GM12864 (cell line): ENCODE measurements at regions not wholly inside any gene's neighbourhood (a gene's known extent, or its start where the extent isn't known, plus 50 kb on each side); places are given as distances from the start of the nearest gene placed in this dataset.

Experiments
- DNase-seq: peaks from one replicate; pipeline ENCODE4 v3.0.0-alpha.2; 2011; ENCODE audit warnings: low read depth
- H3K4me3 ChIP-seq: 2 replicates; pipeline ENCODE4 v1.5.1; 2011; ENCODE audit warnings: mild to moderate bottlenecking, low read depth, low read length, control low read depth
- TF ChIP-seq, protein P1 (sequence below): IDR thresholded peaks from 2 replicates; pipeline ENCODE4 v1.5.1; 2011; ENCODE audit warnings: low read depth, mild to moderate bottlenecking, moderate library complexity, low read length, control low read depth, inconsistent platforms; ENCODE audit errors: missing control alignments

DNA sequence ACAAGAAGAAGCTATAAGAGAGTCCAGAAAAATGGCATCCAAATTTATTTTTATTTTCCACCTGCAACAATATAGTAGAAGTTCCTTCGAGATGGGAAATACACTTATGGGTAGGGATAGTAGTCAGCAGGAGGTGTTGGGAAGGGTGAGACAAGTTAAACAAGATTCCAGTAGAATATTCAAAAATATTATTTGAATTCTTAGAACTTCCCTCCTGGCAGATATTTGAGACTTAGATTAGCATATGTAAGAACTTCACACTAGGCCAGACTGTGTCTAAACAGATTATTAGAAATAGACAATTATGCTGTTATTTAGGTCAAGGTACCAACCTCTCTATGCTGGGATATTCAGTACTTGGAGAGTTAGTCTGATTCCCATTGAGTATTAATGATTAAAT lies 108.7 kb downstream of the PLK2 start:
- H3K4me3 ChIP-seq, result no peak overlapping the region
- TF ChIP-seq, protein P1, sequence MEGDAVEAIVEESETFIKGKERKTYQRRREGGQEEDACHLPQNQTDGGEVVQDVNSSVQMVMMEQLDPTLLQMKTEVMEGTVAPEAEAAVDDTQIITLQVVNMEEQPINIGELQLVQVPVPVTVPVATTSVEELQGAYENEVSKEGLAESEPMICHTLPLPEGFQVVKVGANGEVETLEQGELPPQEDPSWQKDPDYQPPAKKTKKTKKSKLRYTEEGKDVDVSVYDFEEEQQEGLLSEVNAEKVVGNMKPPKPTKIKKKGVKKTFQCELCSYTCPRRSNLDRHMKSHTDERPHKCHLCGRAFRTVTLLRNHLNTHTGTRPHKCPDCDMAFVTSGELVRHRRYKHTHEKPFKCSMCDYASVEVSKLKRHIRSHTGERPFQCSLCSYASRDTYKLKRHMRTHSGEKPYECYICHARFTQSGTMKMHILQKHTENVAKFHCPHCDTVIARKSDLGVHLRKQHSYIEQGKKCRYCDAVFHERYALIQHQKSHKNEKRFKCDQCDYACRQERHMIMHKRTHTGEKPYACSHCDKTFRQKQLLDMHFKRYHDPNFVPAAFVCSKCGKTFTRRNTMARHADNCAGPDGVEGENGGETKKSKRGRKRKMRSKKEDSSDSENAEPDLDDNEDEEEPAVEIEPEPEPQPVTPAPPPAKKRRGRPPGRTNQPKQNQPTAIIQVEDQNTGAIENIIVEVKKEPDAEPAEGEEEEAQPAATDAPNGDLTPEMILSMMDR, result no peak
- DNase-seq, result no peak

- TF ChIP-seq, protein P1, result no peak
- no peak for DNase-seq
- H3K4me3 ChIP-seq, result no peak overlapping the region
These were observed 110.7 kb downstream of the PLK2 start for GRCh38 chr5:58348996-58349728.

DNA sequence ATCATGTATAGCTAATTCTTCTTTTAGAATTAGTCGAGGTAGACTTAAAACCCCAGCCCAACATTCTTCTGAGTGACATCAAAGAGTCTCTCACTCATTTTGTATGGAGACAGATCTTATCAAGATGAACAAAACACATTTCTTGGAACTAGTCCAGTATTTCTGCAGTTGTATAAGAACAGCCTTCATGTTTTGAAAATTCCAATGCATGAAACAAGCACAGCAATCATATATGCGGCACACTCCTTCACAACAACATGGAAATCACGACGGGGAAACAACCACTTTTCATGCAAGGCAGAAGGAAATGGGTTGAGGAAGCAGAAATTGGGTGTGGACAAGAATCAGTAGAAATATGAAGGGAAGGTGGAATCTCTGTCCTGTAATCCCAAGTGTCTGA lies 113.8 kb downstream of the PLK2 start:
- TF ChIP-seq, protein P1, result no peak
- DNase-seq, result no peak
- no peak overlapping the region for H3K4me3 ChIP-seq

DNA sequence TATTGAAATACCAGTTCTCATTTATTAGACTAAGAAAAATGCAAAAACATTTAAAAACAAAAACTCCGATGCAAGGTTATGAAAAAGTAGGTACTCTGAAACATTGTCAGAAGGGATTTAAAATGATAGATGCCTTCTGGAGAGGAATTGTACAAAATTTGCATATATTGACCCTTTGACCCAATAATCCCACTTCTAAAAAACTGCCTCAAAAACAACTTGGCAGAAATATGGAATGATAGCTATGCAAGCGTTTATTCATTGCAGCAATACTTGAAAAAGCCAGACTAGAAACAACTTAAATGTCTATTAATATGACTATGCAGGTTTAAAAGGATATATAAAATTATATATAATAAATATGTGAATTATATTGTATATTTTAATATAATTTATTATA lies 118.4 kb downstream of the PLK2 start:
- H3K4me3 ChIP-seq, result no peak overlapping the region
- TF ChIP-seq, protein P1, result no peak
- no peak for DNase-seq

DNA sequence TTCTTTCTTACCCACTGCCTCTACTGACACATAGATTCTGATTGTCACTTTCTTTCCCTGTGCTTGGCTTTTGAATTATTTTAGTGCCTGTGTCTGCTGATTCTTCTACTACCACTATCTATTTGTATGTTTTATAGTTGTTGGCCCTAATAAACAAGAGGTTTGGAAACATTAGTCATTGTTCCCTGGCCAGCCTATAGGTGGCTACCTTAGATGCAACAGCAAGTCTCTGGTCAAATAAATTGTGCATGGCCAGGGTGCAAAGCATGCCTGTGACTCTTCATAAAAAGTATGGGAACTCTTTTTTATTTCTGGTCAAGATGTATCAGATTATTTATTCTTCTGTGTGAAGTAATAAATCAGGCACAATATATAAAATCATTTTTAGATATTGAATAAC lies 124.4 kb downstream of the PLK2 start:
- H3K4me3 ChIP-seq, result no peak overlapping the region
- TF ChIP-seq, protein P1, result no peak
- no peak for DNase-seq

- TF ChIP-seq, protein P1, result no peak
- no peak for DNase-seq
- H3K4me3 ChIP-seq, result no peak overlapping the region
These were observed 125.9 kb downstream of the PLK2 start for GRCh38 chr5:58334035-58334434.

GRCh38 chr5:58330781-58331180 lies 129.1 kb downstream of the PLK2 start:
- TF ChIP-seq, protein P1, result no peak
- no peak for DNase-seq
- no peak overlapping the region for H3K4me3 ChIP-seq
